ENCODE measurements at regions not wholly inside any gene's neighbourhood (a gene's known extent, or its start where the extent isn't known, plus 50 kb on each side); places are given as distances from the start of the nearest gene placed in this dataset.

DNA sequence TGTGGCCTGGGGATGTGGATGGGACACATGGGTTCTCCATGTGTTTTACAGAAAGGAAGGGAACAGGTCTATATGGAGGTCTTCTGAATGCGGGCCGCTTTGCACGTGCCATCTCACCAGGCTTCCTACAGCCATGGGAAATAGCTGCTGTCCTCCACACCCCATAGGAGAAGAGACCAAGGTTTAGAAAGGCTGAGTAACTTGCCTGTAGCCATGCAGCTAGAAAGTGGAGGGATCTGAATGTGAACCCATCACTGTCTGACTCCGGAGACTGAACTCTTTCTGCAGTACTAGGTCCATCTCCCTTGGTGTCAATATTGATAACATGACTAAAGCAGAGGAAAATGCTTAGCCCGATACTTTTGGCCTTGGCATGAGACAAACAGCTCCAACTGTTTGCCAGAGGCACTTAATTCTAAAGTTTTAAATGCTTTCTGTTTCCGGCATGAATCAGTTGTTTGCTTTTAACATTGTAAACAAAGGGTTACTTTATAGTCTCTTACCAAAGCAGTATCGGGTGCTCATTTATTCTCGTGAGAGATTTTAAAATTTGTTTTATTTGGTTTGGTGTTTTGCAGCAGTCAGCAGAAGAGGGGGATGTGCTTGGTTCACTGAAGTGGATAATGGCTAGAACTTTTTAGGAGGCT is 64.8 kb upstream of the LOXL4 start:
- no peak for DNase-seq

DNA sequence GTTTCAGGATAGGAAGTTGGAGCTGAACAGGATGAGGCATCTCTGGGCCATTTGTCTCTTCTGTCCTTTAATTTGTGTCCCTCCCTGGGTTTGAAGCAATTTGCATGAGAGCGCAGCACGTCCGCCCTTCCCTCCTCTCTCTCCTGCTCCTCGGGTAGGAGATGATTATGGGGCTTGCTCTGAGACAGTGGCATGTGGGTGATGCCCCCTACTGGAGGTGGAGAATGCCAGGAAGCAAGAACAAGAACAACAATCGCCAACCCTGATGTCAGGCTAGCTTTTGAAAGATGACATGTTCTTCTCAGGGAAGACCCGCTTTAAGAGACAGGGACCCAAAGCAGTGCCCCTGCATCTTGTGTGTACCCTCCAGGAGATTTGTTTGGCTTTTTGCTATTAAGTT is 63.9 kb upstream of the LOXL4 start:
- peak; percentile 20 for DNase-seq

DNA sequence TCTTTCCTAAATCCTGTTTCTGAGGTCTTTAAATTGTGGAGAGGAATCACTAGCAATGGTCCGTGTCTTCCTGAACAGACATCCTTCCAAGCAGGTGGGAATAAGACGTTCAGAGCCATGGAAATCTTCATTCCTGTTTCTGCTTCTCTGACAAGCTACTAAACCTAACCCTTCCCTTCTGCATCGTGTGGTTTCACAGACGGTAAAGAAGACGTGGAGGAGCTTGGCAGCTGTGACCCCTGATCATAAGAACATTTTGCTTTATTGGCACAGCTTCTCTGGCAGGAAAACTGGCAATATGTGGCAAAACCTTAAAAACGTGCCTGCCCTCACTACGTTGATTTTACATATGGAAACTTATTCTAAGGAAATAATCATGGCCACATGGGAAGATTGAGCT is 63.0 kb upstream of the LOXL4 start:
- DNase-seq, result no peak

DNA sequence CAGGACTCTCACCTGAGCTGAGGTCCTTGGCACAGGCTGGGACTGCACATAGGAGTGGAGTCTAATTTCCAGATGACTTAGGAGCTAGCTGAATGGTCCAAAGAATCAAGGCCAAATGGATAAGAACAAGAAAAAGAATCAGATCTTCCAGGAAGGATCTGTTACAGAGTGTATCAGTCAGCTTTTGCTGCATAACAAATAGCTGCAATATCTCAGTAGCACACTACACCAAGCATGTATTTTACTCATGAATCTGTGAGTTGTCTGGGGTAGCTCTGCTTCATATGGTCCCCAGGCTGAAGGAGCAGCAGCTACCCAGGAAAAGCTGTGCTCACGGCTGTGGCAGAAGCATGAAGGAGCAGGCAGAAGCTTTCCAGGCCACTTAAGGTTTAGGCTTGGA is 60.6 kb upstream of the LOXL4 start:
- DNase-seq, result no peak

DNA sequence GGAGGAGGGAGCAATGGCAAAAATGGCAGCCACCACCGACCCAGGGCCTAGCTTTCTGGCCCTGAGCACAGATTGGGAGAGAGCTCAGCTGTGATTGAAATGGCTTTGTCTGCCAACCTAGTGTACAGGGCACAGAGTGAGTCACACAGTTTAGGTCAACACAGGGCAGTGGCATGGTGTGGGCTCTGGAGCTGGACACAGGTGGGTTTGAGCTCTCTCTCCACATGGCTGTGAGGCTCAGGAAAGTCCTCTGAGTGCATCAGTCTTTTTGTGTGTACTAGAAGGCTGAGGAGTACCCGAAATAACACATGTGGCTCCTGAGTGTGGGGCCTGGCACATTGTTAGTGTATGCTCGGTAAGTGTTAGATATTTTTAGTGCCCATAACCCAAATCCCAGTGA is 60.2 kb upstream of the LOXL4 start:
- no peak for DNase-seq

DNA sequence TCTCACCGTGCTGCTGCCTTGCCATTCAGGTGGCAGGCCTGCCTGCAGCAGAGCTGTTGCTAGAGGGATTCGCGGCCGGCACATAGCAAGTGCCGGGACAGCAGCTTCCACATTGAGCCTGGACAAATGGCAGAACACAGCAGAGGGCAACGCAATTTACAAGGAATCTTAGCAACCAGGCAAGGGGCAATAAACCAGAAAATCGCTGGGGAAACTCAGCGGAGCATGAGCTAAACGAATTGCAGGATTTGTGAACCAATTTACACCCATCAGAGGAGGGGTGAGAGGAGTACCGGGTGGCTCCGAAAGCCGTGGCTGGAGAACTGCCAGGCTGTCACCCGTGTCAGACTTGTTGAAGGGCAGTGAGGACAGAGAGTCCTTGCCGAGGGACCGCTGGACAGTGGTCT is 58.6 kb upstream of the LOXL4 start:
- no peak for DNase-seq

DNA sequence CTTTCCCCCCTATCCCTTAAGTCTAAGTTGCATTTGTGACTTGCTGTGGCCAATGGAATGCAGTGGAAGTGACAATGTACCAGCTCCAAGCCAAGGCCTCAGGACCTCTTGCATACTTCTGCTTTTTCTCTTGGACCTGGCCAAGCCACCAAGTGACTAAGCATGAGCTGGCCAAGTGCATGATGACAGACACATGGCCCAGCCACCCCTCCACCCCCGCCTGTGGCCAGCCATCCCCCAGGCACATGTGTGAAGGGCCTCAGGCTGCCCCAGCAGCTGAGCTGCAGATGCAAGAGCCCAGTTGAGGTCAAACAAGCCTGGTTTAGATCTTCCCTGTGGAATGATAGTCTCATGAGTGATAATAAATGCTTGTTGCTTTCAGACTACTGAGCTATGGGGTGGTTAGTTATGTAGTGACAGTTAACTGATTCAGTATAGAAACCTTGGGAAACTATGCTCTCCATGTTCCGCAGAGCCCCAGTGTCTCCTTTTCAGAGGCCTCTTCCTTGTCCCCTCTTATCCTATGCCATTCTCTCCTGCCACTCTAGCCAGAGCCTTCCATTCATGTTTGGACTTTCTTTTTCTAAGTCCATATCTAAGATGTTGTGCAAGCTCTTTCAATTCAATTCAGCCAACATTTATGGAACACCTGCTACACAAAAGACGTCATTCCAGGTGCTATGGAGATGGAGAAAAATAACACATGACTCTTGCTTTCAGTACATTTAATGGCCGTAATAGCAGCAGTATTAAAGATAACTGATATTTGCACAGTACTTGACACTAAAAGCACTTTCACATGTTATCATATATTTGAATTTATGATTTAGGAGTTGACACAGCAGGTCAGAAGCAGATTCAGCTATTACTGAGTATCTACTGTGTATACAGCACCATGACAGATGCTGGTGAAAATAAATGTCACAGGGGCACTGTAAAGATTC is 55.5 kb upstream of the LOXL4 start:
- no peak for DNase-seq

DNA sequence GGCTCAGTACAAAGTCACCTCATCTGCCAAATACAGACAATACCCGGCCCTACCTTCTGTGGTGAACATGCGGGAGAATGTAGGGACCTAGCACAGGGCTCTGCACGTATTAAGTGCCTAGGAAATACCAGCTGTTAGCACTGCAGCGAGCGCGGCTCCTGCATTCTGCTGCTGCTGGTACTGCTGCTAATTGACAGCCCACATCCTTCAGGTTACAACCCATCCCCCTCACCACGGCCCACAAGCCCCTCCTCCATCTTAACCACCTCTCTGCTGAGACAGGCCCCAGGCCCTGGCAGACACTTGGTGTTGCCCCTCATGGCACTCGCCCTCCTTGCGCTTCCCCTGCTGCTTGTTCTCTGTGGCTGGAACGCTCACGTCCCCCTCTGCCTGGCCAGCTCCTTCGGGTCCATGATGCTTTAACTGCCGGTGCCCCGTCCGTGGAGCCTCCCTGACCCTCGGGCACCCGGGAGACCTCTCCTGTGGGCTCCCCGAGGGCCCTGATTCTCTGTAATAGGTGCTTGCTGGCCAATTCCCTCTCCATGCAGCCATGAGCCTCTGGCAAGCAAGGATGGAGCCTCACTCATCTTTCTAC is 53.3 kb upstream of the LOXL4 start:
- peak; percentile 56 for DNase-seq

DNA sequence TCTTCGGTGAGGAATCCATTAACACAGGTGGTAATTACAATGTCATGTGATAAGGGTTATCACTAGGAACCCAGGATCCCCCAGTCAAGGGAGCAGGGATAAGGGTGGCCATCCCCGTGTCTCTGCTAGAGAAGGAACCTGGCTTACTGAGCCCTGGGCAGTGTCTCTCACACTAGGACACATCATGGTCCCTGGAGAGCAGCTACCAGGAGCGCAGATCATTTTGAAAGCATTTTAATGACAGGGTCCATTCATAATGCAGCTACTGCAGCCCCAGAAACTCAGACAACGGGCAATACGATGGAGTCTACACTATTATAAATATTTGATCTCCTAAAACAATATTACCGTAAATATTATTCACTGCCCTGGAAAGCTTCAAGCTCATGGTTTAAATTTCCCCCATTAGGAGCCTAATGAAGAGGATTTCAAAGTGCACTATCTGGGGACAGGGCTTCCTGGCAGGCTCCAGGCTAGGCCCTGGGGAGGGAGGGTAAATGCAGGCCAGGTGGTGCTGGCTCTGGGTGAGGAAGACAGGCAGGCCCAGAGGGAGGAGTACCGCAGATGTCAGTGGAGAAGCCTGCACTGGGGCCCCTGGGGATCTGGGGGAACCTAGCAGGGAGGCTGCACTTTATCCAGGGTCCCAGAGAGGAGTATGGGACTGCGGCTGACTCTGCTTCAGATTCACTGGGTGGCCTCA is 52.6 kb upstream of the LOXL4 start:
- no peak for DNase-seq

DNA sequence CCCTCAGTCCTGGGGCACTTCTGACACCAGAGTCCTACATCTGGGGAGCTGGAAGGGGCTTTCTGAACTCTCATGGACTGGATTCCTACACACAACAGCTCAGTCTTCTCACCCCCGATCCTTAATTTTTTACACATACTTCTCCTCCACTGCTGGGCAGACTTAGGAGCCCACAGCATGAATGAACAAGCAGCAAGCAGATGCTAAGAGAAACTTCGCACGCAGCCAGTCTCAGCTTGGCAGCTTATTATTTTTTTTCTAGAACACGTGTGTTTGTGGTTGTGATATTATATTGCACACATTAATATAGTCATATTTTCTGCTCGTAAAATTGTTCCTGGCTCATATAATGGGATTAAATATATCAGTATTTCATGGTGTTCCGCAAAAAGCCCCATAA is 50.9 kb upstream of the LOXL4 start:
- no peak for DNase-seq

All from NCI-H1694 treated with DMSO at 0.1 percent for 48 hours (cell line).